Stimulated activated CD8-positive, alpha-beta memory T cell treated with anti-CD3 and anti-CD28 coated beads, Interleukin-7, amount 100 ng/mL, for 48 hours (primary cell): ENCODE measurements at regions not wholly inside any gene's neighbourhood (a gene's known extent, or its start where the extent isn't known, plus 50 kb on each side); places are given as distances from the start of the nearest gene placed in this dataset.
A peak's percentile ranks its signal among the peaks of the same experiment; 100 is the strongest.
"Not testable (repeated sequence)": the region's sequence is repeated elsewhere in the genome, so short reads cannot be mapped to it uniquely, and the experiment has no call there.

Experiments
- DNase-seq, 2 donors: peaks; one replicate each; pipeline ENCODE4 v3.0.0-alpha.2; 2020; ENCODE audit warnings: low read depth in 1 of 2; ENCODE audit errors: extremely low read depth in 1 of 2

DNA sequence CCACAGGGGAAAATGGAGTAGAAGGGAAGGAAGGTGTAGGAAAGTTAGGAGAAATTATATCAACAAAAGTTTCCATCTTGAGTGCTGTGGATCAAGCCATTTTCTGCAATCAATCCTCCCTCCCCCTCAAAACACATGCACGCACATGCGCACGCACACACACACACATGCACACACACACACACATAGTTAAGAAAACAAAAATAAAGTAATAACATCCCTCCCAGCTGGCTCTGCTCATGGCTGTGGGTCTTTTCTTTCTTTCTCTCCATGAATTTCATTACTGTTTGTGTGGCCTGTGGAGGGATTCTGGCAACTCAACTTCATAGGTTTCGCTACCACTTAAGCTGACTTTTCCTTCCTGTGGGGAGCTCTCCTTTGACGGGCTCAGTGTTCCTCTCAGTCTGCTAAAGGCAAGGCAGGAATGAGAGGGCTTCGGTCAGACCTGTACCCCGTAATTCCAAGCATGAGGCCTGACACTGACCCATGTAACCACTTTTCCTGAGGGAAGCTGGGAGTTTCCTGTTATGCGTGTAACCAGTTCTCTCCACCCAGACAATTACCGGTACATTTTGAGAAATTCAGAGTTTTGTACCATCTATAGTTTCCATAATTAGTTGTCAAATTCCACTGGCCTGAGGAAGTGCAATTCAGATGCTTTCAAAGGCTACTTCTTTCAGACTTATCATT, 79.8 kb downstream of the ZNF92 start:
- DNase-seq: no peak

DNA sequence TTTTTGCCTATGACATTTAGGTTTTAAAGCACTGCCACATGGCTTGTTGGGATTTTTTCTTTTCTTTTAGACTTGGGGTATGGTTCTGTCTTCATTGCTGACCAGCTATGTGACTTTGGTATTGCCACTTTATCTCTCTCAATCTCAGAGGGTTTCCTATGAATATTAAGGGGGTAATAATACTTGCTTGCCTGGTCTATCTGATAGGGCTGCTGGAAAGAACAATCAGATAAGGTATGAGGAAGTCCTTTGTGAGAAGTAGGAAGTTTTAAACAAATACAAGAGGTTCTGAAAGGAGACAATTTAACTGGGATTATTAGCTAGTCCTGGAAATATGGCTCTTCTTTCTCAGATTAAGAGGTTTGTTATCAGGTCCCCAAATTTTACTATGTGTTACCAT, 80.8 kb downstream of the ZNF92 start:
- no peak for DNase-seq

DNA sequence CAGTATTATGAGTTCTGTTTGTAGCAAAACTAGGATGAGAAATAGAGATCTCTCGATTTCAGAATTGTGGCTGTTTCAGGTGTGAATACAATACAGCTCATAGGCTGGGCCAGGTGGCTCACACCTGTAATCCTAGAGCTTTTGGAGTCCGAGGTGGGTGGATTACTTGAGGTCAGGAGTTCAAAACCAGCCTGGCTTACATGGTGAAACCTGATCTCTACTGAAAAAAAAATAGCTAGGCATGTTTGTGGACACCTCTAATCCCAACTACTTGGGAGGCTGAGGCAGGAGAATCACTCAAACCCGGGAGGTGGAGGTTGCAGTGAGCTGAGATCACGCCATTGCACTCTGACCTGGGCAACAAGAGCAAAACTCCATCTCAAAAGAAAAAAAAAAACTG, 81.4 kb downstream of the ZNF92 start:
- not testable (repeated sequence) for DNase-seq

DNA sequence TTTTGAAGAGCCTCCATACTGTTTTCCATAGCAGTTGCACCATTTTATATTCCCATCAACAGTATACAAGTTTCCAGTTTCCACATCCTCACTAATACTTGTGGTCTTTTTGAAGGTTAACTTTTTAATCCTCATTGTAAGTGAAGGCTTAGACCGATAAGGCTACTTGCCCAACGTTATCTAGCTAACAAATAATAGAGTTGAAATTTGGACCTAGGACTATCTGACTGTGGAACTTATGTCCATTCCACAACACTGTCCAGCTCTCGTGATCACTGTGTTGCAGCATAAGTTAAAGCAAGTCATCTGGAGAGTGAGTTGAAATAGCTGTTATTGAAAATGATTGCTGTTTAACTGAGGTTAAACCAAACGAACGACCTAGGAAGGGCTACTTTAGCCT, 84.0 kb downstream of the ZNF92 start:
- DNase-seq: no peak

DNA sequence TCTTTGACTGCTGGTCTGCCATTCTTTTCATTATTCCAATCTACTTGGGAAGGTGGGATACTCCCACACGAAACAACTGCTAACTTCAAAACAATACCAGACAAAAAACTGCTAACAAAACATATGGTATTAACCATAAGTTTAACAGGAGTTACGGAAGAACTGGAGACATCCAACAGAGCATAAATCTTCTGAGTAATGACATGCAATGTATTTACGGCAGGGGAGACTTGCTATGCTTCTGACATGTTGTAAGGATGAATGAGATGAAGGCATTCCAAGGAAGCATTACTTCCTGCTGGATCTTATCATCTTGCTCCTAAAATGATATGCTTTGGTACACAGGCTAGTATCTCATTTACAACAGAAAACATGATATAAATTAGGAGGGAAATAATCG, 85.8 kb downstream of the ZNF92 start:
- DNase-seq: no peak

DNA sequence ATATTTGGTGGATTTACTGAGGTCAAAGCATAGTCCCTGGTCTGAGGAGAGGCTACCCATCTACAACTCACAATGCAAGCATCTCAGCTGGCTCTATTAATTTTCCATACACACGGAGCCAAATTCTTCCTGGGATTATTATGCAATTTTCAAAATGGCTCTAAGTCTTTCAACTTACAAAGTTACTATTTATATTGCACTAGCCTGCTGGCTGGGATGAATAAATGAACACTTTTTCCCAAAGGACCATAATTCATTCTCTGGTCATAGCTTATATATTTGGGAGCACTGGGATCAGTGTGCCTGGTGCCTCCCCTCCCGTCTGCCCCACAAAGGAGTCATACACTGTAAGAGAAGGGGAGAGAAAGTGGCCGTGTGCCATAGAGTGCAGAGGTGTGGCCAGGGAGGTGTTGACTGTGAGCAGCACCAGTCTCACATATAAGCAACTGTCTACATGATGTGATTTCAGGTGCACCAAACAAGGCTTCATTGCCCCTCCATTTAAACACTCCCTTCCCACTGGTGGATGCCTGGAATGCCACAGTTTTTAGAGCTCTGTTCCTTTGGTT, 88.6 kb downstream of the ZNF92 start:
- DNase-seq: no peak

DNA sequence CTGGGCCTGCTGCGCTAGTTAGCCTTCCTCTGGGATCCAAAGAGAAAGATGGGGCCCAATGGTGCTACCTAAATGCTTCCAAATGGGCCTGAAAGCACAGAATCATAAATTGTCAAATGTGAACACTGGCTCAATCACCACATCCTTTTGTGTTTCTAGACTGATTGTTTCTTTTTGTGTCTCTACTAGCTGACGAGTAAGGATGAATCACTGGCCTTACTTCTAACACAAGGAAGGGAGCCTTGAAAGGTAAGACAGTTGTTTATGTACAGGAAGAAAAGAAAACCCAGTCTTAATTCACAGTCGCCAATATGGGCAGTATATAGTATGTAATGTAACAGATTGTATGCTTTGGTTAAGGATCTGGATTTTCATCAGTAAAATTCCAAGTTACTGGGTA, 89.5 kb downstream of the ZNF92 start:
- DNase-seq: no peak

DNA sequence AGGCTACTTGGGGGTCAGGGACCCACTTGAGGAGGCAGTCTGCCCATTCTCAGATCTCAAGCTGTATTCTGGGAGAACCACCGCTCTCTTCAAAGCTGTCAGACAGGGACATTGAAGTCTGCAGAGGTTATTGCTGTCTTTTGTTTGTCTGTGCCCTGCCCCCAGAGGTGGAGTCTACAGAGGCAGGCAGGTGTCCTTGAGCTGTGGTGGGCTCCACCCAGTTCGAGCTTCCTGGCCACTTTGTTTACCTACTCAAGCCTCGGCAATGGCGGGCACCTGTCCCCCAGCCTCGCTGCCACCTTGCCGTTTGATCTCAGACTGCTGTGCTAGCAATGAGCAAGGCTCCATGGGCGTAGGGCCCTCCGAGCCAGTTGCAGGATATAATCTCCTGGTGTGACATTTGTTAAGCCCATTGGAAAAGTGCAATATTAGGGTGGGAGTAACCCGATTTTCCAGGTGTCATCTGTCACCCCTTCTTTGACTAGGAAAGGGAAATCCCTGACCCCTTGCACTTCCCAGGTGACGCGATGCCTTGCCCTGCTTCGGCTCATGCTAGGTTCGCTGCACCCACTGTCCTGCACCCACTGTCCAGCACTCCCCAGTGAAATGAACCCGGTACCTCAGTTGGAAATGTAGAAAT, 96.4 kb downstream of the ZNF92 start:
- not testable (repeated sequence) for DNase-seq

DNA sequence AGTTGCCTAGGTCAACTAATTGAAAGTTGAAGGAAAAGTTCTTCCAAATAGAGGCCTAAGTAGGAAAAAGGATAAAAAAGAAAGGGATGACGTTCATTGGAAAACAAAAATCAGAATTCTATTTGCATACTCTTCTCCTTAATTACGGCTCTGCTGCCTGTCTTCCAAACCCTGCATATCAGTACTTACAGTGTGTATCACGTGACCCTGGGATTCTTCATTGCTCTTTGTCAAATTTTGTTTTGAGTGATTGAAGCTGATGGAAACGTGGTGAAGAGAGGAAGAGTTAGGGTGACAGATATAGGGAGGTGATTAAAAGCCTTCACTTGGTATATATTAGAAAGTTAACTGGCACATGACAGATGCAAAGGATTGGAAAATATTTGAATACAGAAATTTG, 97.9 kb downstream of the ZNF92 start:
- no peak for DNase-seq

DNA sequence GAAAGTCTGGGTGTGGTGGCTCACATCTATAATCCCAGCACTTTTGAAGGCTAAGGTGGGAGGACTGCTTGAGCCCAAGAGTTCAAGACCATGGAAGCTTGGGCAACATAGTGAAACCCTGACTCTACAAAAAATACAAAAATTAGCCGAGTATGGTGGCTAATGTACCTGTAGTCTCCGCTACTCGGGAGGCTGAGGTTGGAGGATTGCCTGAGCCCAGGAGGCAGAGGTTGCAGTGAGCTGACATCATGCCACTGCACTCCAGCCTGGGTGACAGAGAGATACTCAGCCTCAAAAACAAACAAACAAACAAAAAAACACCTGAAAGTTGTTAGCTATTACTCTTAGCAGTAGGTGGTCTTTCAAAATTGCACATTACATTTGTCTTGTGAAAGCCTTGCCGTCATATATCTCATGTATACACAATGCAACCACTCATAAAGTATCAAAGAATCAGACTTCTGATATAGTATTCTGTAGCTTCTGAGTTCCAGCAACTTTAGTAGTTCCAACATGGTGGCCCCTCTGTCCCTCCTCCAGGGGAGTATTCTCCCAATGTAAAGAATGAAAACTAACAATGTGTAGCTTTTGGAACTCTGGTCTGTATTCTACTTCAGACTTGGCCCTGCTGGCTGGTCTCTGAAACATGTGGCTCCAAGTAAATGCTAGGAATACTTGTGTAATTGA, 101.5 kb downstream of the ZNF92 start:
- no peak for DNase-seq

DNA sequence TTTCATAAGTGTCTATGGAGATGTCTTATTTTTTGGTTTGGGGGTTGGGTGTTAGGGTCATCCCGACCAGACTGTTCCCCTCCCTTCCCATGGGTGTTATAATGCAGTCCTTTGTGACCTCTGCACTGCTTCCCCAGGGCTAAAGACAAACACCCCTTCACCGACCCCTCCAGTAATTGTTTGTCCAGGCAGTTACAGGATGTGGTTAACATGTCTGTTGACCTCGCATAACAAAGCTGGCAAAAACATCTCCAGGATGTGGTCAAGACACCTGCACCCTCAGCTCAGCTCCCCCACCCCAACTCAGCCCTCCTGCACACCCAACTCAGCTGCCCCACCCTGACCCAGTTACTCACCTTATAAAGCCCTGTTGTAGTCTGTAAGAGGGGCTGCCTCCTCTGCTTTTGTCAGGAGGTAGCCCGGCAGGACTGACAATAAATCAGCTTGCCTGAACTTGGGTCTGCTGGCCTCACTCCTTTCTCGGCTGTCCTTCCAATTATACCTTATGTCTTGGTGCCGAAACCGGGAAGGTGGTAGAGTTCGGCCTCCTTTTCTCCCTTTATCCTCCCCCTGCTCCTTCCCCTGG, 102.2 kb downstream of the ZNF92 start:
- peak in 1 of 2 donors; percentile 1 for DNase-seq

DNA sequence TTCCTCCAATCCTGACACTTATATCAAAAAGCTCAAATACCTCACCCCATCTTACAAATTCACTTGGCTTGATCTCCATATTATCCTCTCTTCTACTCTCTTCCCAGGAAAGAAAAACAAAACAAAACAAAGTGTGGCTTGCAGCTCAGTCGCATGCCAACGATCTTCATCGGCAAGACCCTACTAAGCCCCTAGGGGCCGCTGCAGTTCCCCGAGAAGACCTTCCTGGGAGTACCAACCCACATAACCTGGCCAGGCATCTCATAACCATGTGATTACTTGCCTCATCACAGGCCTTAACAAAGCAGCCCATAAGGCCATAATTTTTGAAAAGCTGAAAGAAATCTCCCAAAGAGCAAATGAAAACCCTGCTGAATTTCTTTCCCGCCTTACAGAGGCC, 103.7 kb downstream of the ZNF92 start:
- no peak for DNase-seq

DNA sequence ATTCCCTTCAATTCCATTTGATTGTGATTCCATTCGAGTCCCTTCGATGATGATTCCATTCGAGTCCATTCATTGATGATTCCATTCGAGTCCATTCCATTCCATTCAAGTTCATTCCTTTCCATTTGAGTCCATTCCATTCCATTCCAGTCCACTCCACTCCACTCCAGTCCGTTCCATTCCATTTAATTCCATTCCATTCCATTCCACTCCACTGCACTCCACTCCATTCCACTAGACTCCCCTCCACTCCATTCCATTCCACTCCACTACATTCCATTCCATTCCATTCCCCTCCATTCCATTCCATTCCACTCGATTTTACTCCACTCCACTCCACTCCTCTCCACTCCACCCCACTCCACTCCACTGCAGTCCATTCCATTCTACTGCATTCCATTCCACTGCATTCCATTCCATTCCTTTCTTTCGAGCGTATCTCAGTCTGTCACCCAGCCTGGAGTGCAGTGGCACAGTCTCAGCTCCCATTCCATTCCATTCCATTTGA, 115.7 kb downstream of the ZNF92 start:
- DNase-seq: no peak

DNA sequence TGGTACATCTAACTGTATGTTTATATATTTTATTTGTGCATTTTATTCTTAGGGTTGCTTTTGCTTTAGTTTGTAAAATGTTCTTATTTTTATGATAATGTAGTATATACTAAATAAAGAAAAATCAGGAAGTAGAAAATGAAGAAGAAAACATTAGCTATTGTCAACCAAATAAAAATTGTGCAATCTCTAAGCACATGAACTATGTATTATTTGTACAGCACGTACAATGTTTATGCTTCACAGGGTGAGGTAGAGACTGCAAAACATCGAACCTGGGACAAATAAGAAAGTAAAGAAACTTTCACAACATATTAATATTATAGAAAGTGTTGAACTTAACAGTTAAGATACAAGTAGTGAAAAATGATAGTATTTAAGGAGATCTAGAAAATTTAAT, 123.0 kb downstream of the ZNF92 start:
- DNase-seq: not testable (repeated sequence)

DNA sequence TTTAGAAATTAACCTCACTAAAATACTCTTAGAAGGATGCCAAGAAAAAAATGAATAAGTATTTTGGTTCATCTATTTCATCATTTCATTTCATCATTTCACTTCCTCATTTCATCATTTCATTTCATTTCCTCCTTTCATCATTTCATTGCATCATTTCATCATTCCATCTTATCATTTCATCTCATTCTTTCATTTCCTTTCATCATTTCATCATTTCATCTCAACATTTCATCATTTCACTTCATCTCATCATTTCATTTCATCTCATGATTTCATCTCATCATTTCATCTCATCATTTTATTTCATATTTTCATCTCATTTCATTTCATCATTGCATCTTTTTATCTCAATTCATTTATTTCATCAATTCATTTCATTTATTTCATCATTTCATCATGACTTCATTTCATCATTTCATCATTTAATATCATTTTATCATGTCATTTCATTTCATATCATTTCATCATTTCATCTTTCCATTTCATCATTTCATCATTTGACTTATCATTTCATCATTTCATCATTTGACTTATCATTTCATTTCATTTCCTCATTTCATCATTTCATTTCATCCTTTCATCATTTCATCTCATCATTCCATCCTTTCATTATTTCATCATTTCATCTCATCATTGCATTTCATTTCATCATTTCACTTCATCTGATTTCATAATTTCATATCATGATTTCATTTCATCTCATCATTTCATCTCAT, 129.9 kb downstream of the ZNF92 start:
- DNase-seq: no peak

DNA sequence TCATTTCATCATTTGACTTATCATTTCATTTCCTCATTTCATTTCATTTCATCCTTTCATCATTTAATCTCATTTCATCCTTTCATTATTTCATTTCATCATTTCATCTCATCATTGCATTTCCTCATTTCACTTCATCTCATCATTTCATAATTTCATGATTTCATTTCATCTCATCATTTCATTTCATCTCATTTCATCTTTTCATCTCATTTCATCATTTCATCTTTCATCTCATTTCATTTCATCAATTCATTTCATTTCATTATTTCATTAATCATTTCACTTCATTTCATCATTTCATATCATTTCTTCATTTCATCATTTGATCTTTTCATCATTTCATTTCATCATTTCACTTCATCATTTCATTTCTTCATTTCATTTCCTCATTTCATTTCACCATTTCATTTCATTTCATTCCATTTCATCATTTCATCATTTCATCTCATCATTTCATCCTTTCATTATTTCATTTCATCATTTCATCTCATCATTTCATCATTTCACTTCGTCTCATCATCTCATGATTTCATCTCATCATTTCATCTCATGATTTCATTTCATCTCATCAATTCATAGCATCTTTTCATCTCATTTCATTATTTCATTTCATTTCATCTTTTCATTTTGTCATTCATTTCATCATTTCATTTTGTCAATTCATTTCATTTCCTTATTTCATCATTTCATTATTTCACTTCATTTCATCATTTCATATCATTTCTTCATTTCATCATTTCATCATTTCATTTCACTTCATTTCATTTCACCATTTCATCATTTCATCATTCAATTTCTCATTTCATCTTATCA, 131.1 kb downstream of the ZNF92 start:
- DNase-seq: not testable (repeated sequence)

DNA sequence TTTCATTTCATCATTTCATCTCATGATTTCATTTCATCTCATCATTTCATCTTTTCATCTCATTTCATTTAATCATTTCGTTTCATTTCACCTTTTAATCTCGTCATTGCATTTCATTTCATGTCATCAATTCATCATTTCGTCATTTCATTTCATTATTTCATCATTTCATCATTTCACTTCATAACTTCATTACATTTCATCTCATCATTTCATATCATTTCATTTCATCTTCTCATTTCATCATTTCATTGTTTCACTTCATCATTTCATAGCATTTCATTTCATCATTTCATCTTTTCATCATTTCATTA, 131.6 kb downstream of the ZNF92 start:
- DNase-seq: not testable (repeated sequence)

DNA sequence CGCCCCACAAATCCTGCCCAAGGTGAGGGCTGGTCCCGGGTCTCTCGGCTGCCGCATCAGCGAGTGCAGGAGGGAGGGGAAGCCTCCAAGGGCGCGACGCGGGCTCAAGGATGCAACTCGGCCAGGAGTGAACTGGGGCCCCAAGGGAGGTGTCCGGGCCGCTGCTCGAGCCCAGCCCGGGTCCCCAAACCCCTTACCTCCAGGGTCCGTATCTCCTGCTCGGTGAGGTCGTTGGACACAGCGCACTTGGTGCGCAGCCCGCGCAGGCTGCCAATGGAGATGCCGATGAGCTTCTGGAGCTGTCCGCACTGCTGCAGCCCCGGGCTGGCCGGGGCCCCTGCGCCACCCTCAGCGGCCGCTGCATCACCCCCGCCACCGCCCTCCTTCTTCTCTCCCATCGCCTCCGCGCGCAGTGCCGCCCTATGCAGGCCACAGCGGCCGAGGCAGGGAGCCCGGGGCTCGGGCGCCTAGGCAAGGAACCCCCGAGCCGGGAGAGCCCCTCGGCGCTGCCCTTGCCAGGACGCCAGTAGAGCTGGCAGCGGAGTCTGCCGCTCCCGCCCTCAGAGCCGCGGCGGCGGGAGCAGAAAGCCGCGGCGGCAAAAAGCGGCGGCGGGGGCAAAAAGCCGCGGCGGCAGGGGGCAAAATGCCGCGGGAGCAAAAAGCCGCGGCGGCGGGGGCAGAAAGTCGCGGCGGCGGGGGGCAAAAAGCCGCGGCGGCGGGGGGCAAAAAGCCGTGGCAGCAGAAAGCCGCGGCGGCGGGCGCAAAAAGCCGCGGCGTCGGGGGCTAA, 135.1 kb downstream of the ZNF92 start:
- DNase-seq: not testable (repeated sequence)
